ENCODE measurements at regions not wholly inside any gene's neighbourhood (a gene's known extent, or its start where the extent isn't known, plus 50 kb on each side); places are given as distances from the start of the nearest gene placed in this dataset.

- H3K79me2 ChIP-seq (ENCODE audit: insufficient read depth): no peaks in the 10 kb centered on the region
- H3K9me3 ChIP-seq (ENCODE audit: low read depth): no peaks in the 10 kb centered on the region
- DNase-seq: no peak
- no peaks in the 10 kb centered on the region for H4K20me1 ChIP-seq (ENCODE audit: insufficient read depth)
- no peak overlapping the region for H3K9ac ChIP-seq
- no peaks in the 10 kb centered on the region for H3K4me1 ChIP-seq (ENCODE audit: insufficient read depth)
- H3F3A ChIP-seq (ENCODE audit: insufficient read depth): no peaks in the 10 kb centered on the region
- H3K4me2 ChIP-seq (ENCODE audit: unreplicated experiment): no peak overlapping the region
- H3K4me3 ChIP-seq: no peak overlapping the region
- no peaks in the 10 kb centered on the region for H3K27me3 ChIP-seq (replicated peaks; ENCODE audit: insufficient read depth)
- H3K27ac ChIP-seq: no peak overlapping the region
- in situ Hi-C loops (cut with MboI): no loop called here
- TF ChIP-seq EZH2phosphoT487 (IDR thresholded peaks at IDR 0.05; ENCODE audit: insufficient read depth, low read depth): no peak
- no peak for TF ChIP-seq EZH2 (IDR thresholded peaks at IDR 0.05; ENCODE audit: insufficient read depth, poor library complexity, severe bottlenecking)
- WGBS, 2 experiments (ENCODE audit: low coverage in 1 of 2, low lambda C conversion rate in 2 of 2, missing lambda C conversion rate in 2 of 2): 16 to 19% methylated on average over 4 of the region's 4 CpGs
- H3K9me2 ChIP-seq (ENCODE audit: insufficient read depth): no peaks in the 10 kb centered on the region
- no peaks in the 10 kb centered on the region for H3K36me3 ChIP-seq (ENCODE audit: low read depth)
- no peak overlapping the region for H2AFZ ChIP-seq
Measured at GRCh38 chr12:125797421-125798175, 732.4 kb downstream of the AACS start.

DNA sequence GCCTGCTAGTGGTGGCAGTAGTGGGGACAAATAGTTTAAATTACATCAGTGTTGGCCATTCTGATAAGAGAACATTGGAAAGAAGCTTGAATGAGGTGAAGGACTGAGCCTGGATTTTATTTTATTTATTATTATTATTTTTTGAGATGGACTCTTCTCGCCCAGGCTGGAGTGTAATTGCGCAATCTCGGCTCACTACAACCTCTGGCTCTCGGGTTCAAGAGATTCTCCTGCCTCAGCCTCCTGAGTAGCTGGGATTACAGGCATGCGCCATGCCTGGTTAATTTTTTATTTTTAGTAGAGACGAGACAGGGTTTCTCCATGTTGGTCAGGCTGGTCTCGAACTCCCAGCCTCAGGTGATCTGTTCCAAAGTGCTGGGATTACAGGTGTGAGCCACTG is 739.4 kb downstream of the AACS start:
- in situ Hi-C loops (cut with MboI): no loop called here

DNA sequence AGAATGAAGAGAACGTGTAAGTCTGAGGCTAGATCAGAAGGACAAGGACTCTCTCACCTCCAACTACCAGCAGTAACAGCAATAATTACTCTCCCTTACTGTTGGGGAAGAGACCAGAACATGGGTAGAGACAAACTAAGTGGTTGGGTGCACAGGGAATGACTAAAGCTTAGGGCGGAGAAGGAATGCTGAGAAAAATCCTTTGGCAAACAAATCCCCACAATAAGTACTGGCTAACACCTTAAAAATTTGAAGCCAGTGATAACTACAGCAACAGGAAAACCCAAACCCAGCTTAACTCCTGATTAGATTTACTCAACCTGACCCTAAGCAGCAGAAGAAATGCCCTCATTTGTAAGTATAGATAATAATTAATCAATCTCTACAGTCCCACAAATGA is 759.0 kb downstream of the AACS start:
- Histone ChIP-seq H3K27ac (no peak overlapping the region), H3K4me2 (ENCODE audit: unreplicated experiment) (no peak overlapping the region), H2AFZ (no peak overlapping the region), H3K9me2 (ENCODE audit: insufficient read depth) (no peaks in the 10 kb centered on the region), H3K9ac (no peak overlapping the region), H3K36me3 (ENCODE audit: low read depth) (no peaks in the 10 kb centered on the region), H3K4me1 (ENCODE audit: insufficient read depth) (no peaks in the 10 kb centered on the region), H3K79me2 (ENCODE audit: insufficient read depth) (no peaks in the 10 kb centered on the region), H3K4me3 (no peak overlapping the region), H4K20me1 (ENCODE audit: insufficient read depth) (no peaks in the 10 kb centered on the region), H3K27me3 (replicated peaks; ENCODE audit: insufficient read depth) (no peaks in the 10 kb centered on the region), H3F3A (ENCODE audit: insufficient read depth) (no peaks in the 10 kb centered on the region), H3K9me3 (ENCODE audit: low read depth) (no peaks in the 10 kb centered on the region)
- DNase-seq: no peak
- in situ Hi-C loops (cut with MboI): no loop called here
- WGBS, 2 experiments (ENCODE audit: low coverage in 1 of 2, low lambda C conversion rate in 2 of 2, missing lambda C conversion rate in 2 of 2): 34 to 35% methylated on average over 2 of the region's 2 CpGs
- TF ChIP-seq EZH2phosphoT487 (IDR thresholded peaks at IDR 0.05; ENCODE audit: insufficient read depth, low read depth): no peak
- no peak for TF ChIP-seq EZH2 (IDR thresholded peaks at IDR 0.05; ENCODE audit: insufficient read depth, poor library complexity, severe bottlenecking)

More for the DNA sequence above, 739.4 kb downstream of the AACS start:
- H4K20me1 ChIP-seq (ENCODE audit: insufficient read depth): no peaks in the 10 kb centered on the region
- H2AFZ ChIP-seq: no peak overlapping the region
- H3K4me3 ChIP-seq: no peak overlapping the region
- no peak overlapping the region for H3K9ac ChIP-seq
- TF ChIP-seq EZH2 (IDR thresholded peaks at IDR 0.05; ENCODE audit: insufficient read depth, poor library complexity, severe bottlenecking): no peak
- no peak for TF ChIP-seq EZH2phosphoT487 (IDR thresholded peaks at IDR 0.05; ENCODE audit: insufficient read depth, low read depth)
- no peak for DNase-seq
- no peak overlapping the region for H3K27ac ChIP-seq
- no peak overlapping the region for H3K4me2 ChIP-seq (ENCODE audit: unreplicated experiment)
- WGBS, 2 experiments (ENCODE audit: low coverage in 1 of 2, low lambda C conversion rate in 2 of 2, missing lambda C conversion rate in 2 of 2): 24 to 27% methylated on average over 7 of the region's 7 CpGs
- H3K4me1 ChIP-seq (ENCODE audit: insufficient read depth): no peaks in the 10 kb centered on the region
- H3F3A ChIP-seq (ENCODE audit: insufficient read depth): no peaks in the 10 kb centered on the region
- H3K27me3 ChIP-seq (replicated peaks; ENCODE audit: insufficient read depth): no peaks in the 10 kb centered on the region
- H3K36me3 ChIP-seq (ENCODE audit: low read depth): no peaks in the 10 kb centered on the region
- no peaks in the 10 kb centered on the region for H3K9me2 ChIP-seq (ENCODE audit: insufficient read depth)
- peaks cover 3% of the 10 kb centered on the region for H3K9me3 ChIP-seq (ENCODE audit: low read depth)
- no peaks in the 10 kb centered on the region for H3K79me2 ChIP-seq (ENCODE audit: insufficient read depth)

- H3K9ac ChIP-seq: no peak overlapping the region
- H3K4me1 ChIP-seq (ENCODE audit: insufficient read depth): no peaks in the 10 kb centered on the region
- no peak overlapping the region for H3K4me3 ChIP-seq
- H3F3A ChIP-seq (ENCODE audit: insufficient read depth): no peaks in the 10 kb centered on the region
- no peak overlapping the region for H3K27ac ChIP-seq
- H3K79me2 ChIP-seq (ENCODE audit: insufficient read depth): no peaks in the 10 kb centered on the region
- H3K9me3 ChIP-seq (ENCODE audit: low read depth): peaks cover 3% of the 10 kb centered on the region
- no peaks in the 10 kb centered on the region for H3K27me3 ChIP-seq (replicated peaks; ENCODE audit: insufficient read depth)
- no peaks in the 10 kb centered on the region for H4K20me1 ChIP-seq (ENCODE audit: insufficient read depth)
- WGBS, 2 experiments (ENCODE audit: low coverage in 1 of 2, low lambda C conversion rate in 2 of 2, missing lambda C conversion rate in 2 of 2): 33 to 35% methylated on average over 2 of the region's 2 CpGs
- no peaks in the 10 kb centered on the region for H3K9me2 ChIP-seq (ENCODE audit: insufficient read depth)
- no peak for DNase-seq
- no peaks in the 10 kb centered on the region for H3K36me3 ChIP-seq (ENCODE audit: low read depth)
- TF ChIP-seq EZH2phosphoT487 (IDR thresholded peaks at IDR 0.05; ENCODE audit: insufficient read depth, low read depth) (no peak), EZH2 (IDR thresholded peaks at IDR 0.05; ENCODE audit: insufficient read depth, poor library complexity, severe bottlenecking) (no peak)
- in situ Hi-C loops (cut with MboI): no loop called here
- H2AFZ ChIP-seq: no peak overlapping the region
- no peak overlapping the region for H3K4me2 ChIP-seq (ENCODE audit: unreplicated experiment)
Measured at GRCh38 chr12:125835852-125836251, 770.6 kb downstream of the AACS start.

All from GM23248 (cell line).